A673 (cell line): ENCODE measurements at regions not wholly inside any gene's neighbourhood (a gene's known extent, or its start where the extent isn't known, plus 50 kb on each side); places are given as distances from the start of the nearest gene placed in this dataset.

Experiments
- BruUV-seq: library from RNA; stranded (reverse); fragments of 400-500 nt; replicated peaks from 2 replicates; lab custom pipeline; 2021; lab: Mats Ljungman, UMichigan
- CTCF ChIA-PET: fragments of 300-600 bp; sonication (Branson Sonifier 250); formaldehyde crosslinking; loops from one replicate; lab custom pipeline; 2022; ENCODE audit warnings: antibody characterized with exemption; lab: Charles Lee
- POLR2A ChIA-PET: fragments of 300-600 bp; sonication (Branson Sonifier 250); formaldehyde crosslinking; loops from one replicate; lab custom pipeline; 2022; ENCODE audit warnings: antibody characterized with exemption; ENCODE audit not compliant: low non-redundant PET; lab: Charles Lee
- DNase-seq: peaks from one replicate; pipeline ENCODE4 v3.0.0-alpha.2; 2015; ENCODE audit warnings: low spot score
- H3K27ac ChIP-seq: fragments of 200-600 bp; sonication (generic); 2 replicates; pipeline ENCODE4 v1.5.1; 2016; ENCODE audit warnings: mixed run types, low read depth, mild to moderate bottlenecking, mixed read lengths, antibody characterized with exemption, low read length; ENCODE audit not compliant: poor library complexity, severe bottlenecking
- H3K27me3 ChIP-seq: fragments of 200-600 bp; sonication (generic); replicated peaks from 2 replicates; pipeline ENCODE4 v1.6.1; 2017; ENCODE audit warnings: mixed run types, low read depth, mild to moderate bottlenecking, mixed read lengths, antibody characterized with exemption, low read length; ENCODE audit not compliant: insufficient read depth, poor library complexity
- H3K36me3 ChIP-seq: fragments of 200-600 bp; sonication (generic); 2 replicates; pipeline ENCODE4 v1.6.1; 2016; ENCODE audit warnings: mixed run types, mild to moderate bottlenecking, mixed read lengths, antibody characterized with exemption, low read length; ENCODE audit not compliant: insufficient read depth, poor library complexity, severe bottlenecking
- H3K4me1 ChIP-seq: fragments of 200-600 bp; sonication (generic); 2 replicates; pipeline ENCODE4 v1.6.1; 2017; ENCODE audit warnings: mixed run types, mild to moderate bottlenecking, mixed read lengths, antibody characterized with exemption, low read length; ENCODE audit not compliant: insufficient read depth, poor library complexity, severe bottlenecking
- H3K4me3 ChIP-seq: fragments of 200-600 bp; sonication (generic); 2 replicates; pipeline ENCODE4 v1.5.1; 2016; ENCODE audit warnings: low read depth, mixed run types, mild to moderate bottlenecking, mixed read lengths, low read length; ENCODE audit not compliant: poor library complexity, severe bottlenecking
- H3K9me3 ChIP-seq: fragments of 200-600 bp; sonication (generic); 2 replicates; pipeline ENCODE4 v1.6.1; 2016; ENCODE audit warnings: mixed run types, low read depth, mild to moderate bottlenecking, mixed read lengths, antibody characterized with exemption, low read length; ENCODE audit not compliant: poor library complexity, severe bottlenecking
- EZH2 ChIP-seq: fragments of 200-600 bp; sonication (generic); IDR thresholded peaks from 2 replicates; pipeline ENCODE4 v1.6.1; 2017; ENCODE audit warnings: borderline replicate concordance, low read depth, mild to moderate bottlenecking, mixed read lengths, antibody characterized with exemption, low read length; ENCODE audit not compliant: poor library complexity, severe bottlenecking
- intact Hi-C: fragments of 100-400 bp; cut with micrococcal nuclease; formaldehyde crosslinking; loops from one replicate; pipeline ENCODE4 v1.10.0; 2022; ENCODE audit not compliant: unreplicated experiment
- TF ChIP-seq, protein P1 (sequence below): fragments of 300-800, 200-600 bp; sonication (generic); conservative IDR thresholded peaks from 2 replicates; pipeline ENCODE4 v1.5.1; 2017; ENCODE audit warnings: low read depth, mild to moderate bottlenecking, antibody characterized with exemption, low read length, moderate library complexity, mixed read lengths

- intact Hi-C loops: no loop called here
- Histone ChIP-seq H3K27ac (no peak overlapping the region), H3K27me3 (no peaks in the 10 kb centered on the region), H3K4me1 (no peaks in the 10 kb centered on the region), H3K4me3 (no peak overlapping the region), H3K36me3 (no peaks in the 10 kb centered on the region), H3K9me3 (peaks cover under 1% of the 10 kb centered on the region)
- DNase-seq: peak; percentile 29
- TF ChIP-seq, protein P1, sequence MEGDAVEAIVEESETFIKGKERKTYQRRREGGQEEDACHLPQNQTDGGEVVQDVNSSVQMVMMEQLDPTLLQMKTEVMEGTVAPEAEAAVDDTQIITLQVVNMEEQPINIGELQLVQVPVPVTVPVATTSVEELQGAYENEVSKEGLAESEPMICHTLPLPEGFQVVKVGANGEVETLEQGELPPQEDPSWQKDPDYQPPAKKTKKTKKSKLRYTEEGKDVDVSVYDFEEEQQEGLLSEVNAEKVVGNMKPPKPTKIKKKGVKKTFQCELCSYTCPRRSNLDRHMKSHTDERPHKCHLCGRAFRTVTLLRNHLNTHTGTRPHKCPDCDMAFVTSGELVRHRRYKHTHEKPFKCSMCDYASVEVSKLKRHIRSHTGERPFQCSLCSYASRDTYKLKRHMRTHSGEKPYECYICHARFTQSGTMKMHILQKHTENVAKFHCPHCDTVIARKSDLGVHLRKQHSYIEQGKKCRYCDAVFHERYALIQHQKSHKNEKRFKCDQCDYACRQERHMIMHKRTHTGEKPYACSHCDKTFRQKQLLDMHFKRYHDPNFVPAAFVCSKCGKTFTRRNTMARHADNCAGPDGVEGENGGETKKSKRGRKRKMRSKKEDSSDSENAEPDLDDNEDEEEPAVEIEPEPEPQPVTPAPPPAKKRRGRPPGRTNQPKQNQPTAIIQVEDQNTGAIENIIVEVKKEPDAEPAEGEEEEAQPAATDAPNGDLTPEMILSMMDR: no peak
- no peak for TF ChIP-seq EZH2
- no TSS peak for BruUV-seq
- POLR2A ChIA-PET: no interaction called here
- CTCF ChIA-PET: interaction anchor here (0.5 kb wide), 1 partner anchor 654 kb away, joined by 4 read pairs; no protein-coding TSS in a partner anchor
Measured at GRCh38 chr10:44180321-44181168, 204.4 kb downstream of the CXCL12 start.

DNA sequence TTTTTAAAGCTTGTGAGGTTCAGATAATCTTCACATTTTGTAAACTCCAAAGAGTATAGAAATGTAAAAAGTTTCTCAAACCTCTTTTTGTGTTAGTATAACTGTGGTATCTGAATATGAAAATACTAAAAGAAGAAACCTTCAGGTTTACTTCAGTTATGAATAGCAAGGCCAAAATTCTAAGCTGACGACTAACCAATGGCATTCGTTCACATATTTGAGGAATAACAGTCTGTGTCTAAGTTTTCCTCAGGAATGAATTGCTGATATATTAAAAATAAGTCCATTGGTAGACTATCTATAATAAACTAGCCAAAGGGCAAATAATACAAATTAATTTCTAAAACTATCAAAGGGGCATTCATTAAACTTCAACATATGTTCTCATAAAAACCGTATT, 206.0 kb downstream of the CXCL12 start:
- no peak overlapping the region for H3K27ac ChIP-seq
- TF ChIP-seq EZH2: no peak
- TF ChIP-seq, protein P1: no peak
- H3K36me3 ChIP-seq: no peaks in the 10 kb centered on the region
- no peak for DNase-seq
- CTCF ChIA-PET: no interaction called here
- no peaks in the 10 kb centered on the region for H3K27me3 ChIP-seq
- no TSS peak for BruUV-seq
- H3K4me3 ChIP-seq: no peak overlapping the region
- POLR2A ChIA-PET: no interaction called here
- intact Hi-C loops: no loop called here
- no peaks in the 10 kb centered on the region for H3K4me1 ChIP-seq
- H3K9me3 ChIP-seq: peaks cover 3% of the 10 kb centered on the region

- CTCF ChIA-PET: no interaction called here
- intact Hi-C loops: no loop called here
- Histone ChIP-seq H3K9me3 (peaks cover 3% of the 10 kb centered on the region), H3K36me3 (no peaks in the 10 kb centered on the region), H3K4me3 (no peak overlapping the region), H3K27me3 (no peaks in the 10 kb centered on the region), H3K27ac (no peak overlapping the region), H3K4me1 (no peaks in the 10 kb centered on the region)
- TF ChIP-seq EZH2: no peak
- TF ChIP-seq, protein P1: no peak
- no TSS peak for BruUV-seq
- DNase-seq: no peak
- POLR2A ChIA-PET: no interaction called here
Measured at GRCh38 chr10:44178281-44178680, 206.6 kb downstream of the CXCL12 start.
